ENCODE measurements at regions not wholly inside any gene's neighbourhood (a gene's known extent, or its start where the extent isn't known, plus 50 kb on each side); places are given as distances from the start of the nearest gene placed in this dataset.

GRCh38 chr13:58985845-58986244 lies 1177.9 kb downstream of the DIAPH3 start (continued):
- TF ChIP-seq ZHX2 (IDR thresholded peaks at IDR 0.05; ENCODE audit: low read depth) (no peak), ZHX2 (CRISPR knock-in tag; IDR thresholded peaks at IDR 0.05; ENCODE audit: borderline replicate concordance) (no peak), ZNF224 (CRISPR knock-in tag; IDR thresholded peaks at IDR 0.05) (no peak), EED (CRISPR knock-in tag; IDR thresholded peaks at IDR 0.05) (no peak), DPF2 (CRISPR knock-in tag; IDR thresholded peaks at IDR 0.05; ENCODE audit: borderline replicate concordance, low read depth) (no peak), NPAS2 (CRISPR knock-in tag; IDR thresholded peaks at IDR 0.05; ENCODE audit: borderline replicate concordance) (no peak)

GRCh38 chr13:58989556-58989955 lies 1174.2 kb downstream of the DIAPH3 start:
- Histone ChIP-seq H3K9ac (ENCODE audit: insufficient read depth, low read depth, low read length) (no peak overlapping the region), H3K4me3 (replicated peaks in 1 of 3; ENCODE audit: insufficient read depth in 1 of 3, low read depth in 2 of 3, low read length in 3 of 3) (no peak overlapping the region), H3K9me3 (ENCODE audit: low read length) (no peaks in the 10 kb centered on the region; the same call in 1 of the 2 replicates), H3K27ac (ENCODE audit: extremely low read length, insufficient read depth, low read length) (no peak overlapping the region), H2AFZ (ENCODE audit: low read length) (no peak overlapping the region), H3K79me2 (ENCODE audit: insufficient read depth, low read length) (no peaks in the 10 kb centered on the region), H4K20me1 (ENCODE audit: insufficient read depth, low read length) (no peaks in the 10 kb centered on the region), H3K27me3 (ENCODE audit: control insufficient read depth in 1 of 2, insufficient read depth in 2 of 2, low read length in 2 of 2) (no peaks in the 10 kb centered on the region), H3K36me3 (replicated peaks in 1 of 2; ENCODE audit: control insufficient read depth in 1 of 2, insufficient read depth in 2 of 2, low read length in 2 of 2) (no peaks in the 10 kb centered on the region), H3K4me2 (ENCODE audit: low read depth, low read length) (no peak overlapping the region), H3K4me1 (ENCODE audit: insufficient read depth, low read length) (no peaks in the 10 kb centered on the region)
- 0% methylated on average over 1 of the region's 1 CpG for WGBS (ENCODE audit: low lambda C conversion rate)
- ATAC-seq (no peak), FAIRE-seq (no peak), DNase-seq (ENCODE audit: low spot score) (no peak)
- POLR2A ChIA-PET = no interaction called here
- CTCF ChIA-PET (ENCODE audit: low intra/inter-chr PET ratio, low total read pairs) = no interaction called here
- BruUV-seq (replicated peaks) = no TSS peak
- in situ Hi-C loops (cut with HindIII; ENCODE audit: extremely low pct_ligation_motif_present, low pct_unique_long_range_greater_than_20kb) = no loop called here
- intact Hi-C loops (cut with micrococcal nuclease; ENCODE audit: unreplicated experiment) = no loop called here
- TF ChIP-seq ZNF3 (CRISPR knock-in tag; IDR thresholded peaks at IDR 0.05) (no peak), ZNF746 (CRISPR knock-in tag; IDR thresholded peaks at IDR 0.05) (no peak), ZNF407 (CRISPR knock-in tag; IDR thresholded peaks at IDR 0.05; ENCODE audit: not compliant biosample characterization) (no peak), RXRB (CRISPR knock-in tag; IDR thresholded peaks at IDR 0.05; ENCODE audit: borderline replicate concordance) (no peak)

All from HepG2 (cell line).